NCI-H460 (cell line): ENCODE measurements at regions not wholly inside any gene's neighbourhood (a gene's known extent, or its start where the extent isn't known, plus 50 kb on each side); places are given as distances from the start of the nearest gene placed in this dataset.
"Not testable (repeated sequence)": the region's sequence is repeated elsewhere in the genome, so short reads cannot be mapped to it uniquely, and the experiment has no call there.

Source experiments
- DNase-seq: peaks from one replicate; pipeline ENCODE4 v3.0.0-alpha.2; 2016; ENCODE audit warnings: low read depth; ENCODE audit errors: extremely low read depth

DNA sequence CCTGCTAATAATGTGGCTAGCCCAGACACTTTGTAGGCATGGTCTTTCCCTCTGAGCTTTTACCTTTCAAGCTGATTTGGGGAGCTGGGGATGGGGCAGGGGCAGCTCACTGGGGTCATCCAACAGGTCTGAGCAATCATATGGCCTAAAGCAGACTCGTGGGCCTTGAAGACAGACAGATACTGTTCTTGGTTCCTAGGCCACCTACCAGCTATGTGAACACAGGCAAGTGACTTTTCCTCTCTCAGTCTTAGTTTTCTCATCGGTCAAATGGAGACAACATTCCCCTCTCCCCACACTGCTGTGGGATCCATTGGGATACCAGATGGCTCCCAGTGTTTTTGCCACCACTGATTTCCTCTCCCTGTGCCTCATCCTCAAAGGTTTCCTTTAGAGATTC is 181.8 kb downstream of the RRAGC start:
- no peak for DNase-seq

- no peak for DNase-seq
Observed at GRCh38 chr1:38677311-38677710, 182.3 kb downstream of the RRAGC start.

DNA sequence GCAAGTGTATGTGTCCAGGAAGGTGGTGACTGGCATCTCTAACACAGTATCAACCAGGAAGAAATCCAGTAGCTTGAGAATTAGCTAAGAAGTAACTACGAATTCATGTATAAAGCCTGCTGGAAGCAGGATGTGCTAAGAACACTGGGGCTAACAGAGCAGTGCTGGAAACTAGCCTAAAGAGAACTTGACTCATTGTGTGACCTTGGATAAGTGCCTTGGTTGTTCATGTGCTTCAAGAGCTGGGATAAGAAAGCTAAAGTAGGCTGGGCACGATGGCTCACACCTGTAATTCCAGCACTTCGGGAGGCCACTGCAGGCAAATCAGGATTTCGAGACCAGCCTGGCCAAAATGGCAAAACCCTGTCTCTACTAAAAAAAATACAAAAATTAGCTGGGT is 186.9 kb downstream of the RRAGC start:
- DNase-seq, result no peak

DNA sequence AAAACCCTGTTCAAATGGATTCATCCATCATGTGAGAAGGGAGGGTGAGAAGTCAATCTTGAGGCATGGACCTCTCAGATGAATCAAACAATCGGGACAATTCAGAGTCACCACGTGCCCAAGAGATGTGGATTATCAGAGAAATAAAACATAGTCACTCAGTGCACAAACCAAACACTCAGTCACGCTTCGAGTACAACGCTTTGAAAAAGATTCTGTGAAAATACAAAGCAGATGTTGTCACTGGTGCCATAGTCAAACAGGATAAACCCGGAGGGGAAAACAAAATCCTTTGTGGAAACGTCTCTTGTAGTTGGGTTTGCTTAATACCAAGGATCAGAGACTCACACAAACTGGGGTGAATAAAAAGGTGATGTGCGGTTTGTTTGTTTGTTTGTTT is 188.4 kb downstream of the RRAGC start:
- no peak for DNase-seq

DNA sequence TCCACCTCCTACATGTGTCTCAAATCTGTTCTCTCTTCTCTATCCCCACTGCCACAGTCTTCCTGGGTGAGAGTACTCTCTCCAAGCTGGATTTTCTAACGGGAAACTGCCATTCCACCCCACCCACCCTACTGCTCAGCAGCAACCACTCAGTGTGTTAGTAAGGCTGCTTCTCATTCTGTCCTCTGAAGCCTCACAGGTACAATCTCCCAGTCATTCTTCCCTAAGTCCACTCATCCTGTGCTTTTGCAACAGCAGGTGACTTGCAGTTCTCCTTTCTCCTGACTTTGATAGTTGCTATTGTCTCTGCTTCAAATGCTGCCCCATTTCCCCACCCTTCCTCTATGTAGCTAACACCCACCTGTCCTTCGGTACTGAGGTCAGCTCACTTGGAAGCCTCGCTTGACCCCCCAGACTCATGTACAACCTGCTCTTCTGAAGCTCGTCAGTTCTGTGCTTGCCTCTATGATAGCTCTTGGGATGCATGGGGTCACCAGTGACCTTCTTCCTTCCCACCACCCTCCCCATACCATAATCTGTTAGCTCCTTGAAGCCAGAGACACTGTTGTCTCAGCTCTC is 188.9 kb downstream of the RRAGC start:
- no peak for DNase-seq

DNA sequence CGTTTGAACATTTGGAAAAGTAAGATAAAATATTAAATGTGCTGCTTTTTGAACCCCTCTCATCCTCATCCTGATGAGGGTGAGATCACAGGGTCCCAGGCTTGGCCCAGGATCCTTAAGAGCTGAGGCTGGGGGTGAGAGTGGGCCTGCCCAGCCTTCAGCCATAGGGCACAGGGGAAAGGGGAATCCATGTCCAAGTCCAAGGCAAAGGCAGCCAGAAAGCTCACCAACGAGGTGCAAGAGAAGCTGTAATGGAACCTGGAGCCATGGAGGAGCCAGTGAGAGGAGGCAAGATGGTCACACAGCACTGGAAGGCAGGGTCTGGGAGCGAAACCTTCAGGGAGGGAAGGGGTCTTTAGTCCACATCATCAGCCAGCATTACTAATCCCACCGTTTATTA is 191.9 kb downstream of the RRAGC start:
- no peak for DNase-seq

DNA sequence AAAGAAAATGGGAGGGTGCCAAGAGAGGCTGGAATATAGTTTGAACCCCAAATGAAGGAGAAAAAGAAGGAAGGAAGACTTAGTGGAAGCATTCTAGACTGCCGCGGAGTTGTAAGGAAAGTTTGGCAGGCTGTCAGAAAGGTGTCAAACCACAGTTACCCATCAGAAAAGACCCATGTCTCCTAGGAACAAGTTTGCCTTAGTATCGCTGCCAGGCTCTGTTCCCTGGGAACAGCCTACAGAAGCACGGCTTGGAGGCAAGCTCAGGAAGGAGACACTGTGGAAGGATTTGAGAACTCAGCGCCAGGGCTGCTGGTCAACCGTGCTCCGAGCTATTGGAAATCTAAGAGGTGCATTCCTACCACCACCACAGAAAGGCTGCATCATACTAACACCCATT is 197.4 kb downstream of the RRAGC start:
- no peak for DNase-seq

DNA sequence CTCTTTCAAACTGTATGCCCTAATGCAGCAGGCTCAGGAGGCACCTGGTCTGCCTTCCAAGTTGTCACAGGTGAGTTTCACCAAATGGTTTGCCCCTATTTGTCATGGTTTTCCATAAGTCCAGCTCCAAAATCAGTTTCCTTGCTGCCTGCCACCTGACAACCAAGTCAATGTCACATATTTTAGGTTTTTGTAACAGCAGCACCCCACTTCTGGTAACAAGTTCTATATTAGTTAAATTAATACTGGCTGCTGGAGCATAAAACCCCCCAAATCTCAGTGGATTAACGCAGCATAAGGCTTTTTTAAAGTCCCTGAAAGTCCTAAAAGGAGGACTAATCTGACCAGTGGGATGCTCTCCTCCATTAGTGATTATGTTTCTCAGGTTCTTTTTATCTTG is 200.7 kb downstream of the RRAGC start:
- DNase-seq, result no peak

DNA sequence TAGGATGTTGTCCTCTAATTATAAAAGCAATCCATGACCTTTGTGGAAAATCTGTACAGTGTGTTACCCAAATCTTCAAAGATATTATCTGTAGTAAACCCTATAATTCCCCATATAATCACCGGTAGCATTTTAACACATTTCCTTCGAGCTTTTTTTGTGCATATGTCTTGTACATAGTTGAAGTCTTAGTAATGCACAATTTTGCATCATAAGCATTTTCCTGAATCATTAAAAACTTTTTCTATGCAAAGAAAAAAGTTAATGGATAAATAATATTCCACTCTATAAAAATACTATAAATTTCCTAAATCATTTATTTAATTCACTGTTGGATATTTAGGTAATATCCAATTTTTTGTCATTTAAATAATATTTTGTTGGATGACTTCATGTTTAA is 201.7 kb downstream of the RRAGC start:
- no peak for DNase-seq

GRCh38 chr1:38657207-38657840 is 202.2 kb downstream of the RRAGC start:
- no peak for DNase-seq

DNA sequence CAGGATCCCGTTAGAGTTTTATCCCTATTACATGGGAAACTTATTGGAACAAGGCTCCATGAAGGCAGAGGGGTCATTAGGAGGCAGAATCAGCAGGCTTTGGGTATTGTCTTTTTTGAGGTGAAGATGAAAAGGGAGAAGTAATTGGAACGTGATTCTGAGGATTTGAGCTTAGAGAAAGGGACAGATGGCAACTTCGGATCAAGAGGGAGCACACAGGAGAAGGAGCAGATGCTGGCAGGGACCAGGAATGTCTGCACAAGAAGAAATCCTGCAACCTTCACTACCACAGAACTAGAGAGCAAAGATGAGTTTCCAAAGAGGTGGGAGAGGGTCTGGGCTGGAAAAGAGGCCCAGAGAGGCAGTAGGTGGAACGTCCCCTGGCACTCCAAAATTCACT is 202.8 kb downstream of the RRAGC start:
- no peak for DNase-seq

- no peak for DNase-seq
Observed at GRCh38 chr1:38652217-38652616, 207.4 kb downstream of the RRAGC start.

DNA sequence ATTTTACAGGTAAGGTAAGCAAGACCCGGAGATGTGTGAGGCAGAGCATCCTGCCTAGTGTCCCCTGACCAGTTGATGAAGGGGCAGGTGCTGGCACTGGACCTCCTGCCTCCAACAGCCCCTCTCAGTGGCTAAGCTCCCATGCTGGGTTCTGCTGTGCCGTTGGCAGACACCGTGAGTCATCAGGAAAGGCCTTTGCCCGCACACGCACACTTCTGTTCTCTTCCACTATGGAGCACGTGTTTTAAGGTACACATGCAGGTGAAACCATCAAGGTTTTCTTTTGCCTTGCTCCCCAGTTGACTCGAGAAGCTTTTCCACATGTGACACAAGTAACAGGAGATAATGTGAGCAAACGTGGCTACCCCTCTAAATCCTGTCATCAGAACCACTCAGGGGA is 207.9 kb downstream of the RRAGC start:
- DNase-seq, result no peak

GRCh38 chr1:38648417-38648816 is 211.2 kb downstream of the RRAGC start:
- no peak for DNase-seq

GRCh38 chr1:38647341-38647740 is 212.2 kb downstream of the RRAGC start:
- not testable (repeated sequence) for DNase-seq

DNA sequence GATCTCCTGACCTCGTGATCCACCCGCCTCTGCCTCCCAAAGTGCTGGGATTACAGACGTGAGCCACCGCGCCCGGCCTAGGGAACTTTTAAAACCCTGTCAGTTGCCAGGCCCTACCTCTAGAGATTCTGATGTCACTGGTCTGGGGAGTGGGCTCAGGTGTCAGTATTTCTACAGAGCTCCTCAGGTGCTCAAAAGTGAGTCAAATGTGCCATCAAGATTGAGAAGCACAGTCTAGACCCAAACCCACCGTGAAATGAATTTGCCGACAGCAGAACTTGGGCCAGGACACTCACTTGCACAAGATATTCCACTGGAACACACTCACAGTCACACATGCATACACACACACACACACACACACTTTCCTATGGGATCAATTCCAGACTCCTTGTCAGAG is 215.5 kb downstream of the RRAGC start:
- DNase-seq, result no peak

GRCh38 chr1:38641661-38642060 is 217.9 kb downstream of the RRAGC start:
- DNase-seq, result no peak

DNA sequence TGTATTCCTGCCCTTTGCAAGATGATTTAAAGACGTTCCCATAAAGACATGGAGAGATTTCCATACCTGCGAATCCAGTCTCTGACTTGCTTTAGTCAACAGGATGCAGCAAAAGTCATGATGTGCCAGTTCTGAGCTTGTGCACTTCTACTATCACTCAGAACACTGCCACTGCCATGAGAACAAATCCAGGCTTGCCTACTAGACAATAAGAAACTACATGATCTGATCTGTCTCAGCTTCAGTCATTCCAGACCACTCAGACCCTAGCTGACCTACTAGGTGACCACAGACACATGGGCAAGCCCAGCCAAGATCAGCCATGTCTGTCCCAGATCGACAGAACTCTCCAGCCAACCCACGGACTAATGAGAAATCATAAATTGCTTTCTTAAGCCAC is 219.2 kb downstream of the RRAGC start:
- no peak for DNase-seq

DNA sequence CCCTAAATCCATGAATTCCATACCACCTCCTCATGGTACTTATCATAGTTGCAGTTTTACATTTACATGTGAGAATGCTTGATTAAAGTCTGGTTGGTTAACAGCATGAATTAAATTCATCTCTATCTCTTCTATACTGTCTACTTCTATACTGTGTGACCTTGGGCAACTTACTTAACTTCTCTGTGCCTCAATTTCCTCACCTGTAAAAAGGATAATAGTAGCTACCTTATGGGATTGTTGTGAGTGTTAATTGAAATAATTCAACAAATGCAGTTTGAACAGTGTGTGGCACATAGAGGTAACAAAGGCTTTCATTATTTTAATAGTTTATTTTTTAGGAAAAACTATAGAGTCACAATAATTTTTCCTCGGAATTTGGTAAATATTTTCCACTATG is 231.3 kb downstream of the RRAGC start:
- DNase-seq, result no peak

GRCh38 chr1:38625939-38626338 is 233.6 kb downstream of the RRAGC start:
- DNase-seq, result no peak

DNA sequence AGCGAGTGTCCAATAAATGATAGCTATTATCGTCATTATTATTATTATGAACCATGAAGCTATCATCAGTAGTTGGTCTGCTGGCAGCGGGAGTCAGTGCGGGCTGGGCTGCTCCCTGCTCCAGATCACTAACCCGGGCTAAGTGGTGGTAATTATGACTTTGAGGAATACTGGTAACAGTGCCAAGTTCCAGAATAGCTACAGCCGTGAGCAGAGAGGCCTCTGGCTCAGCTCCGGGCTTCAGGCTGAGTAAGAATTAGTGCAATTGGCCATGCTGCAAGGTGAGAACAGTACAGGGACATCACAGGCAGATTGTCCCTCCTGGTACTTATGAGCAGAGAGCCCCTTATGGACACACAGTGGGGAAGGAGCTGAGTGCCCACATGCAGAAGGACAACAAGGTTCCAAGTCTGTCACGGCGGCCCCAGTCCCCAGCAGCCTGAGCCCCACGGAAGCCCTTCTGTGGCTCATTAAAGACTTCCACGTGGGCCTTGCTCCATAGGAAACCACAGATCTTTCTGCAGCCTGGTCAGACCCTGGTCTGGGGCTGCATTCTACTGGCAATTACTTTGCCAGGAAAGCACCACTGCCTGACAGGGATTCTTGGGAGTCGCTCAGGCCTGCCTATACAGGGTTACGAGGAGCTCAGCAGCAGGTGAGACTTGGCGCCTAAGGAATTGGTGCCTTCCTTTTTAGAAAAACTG is 235.1 kb downstream of the RRAGC start:
- no peak for DNase-seq

- DNase-seq, result no peak
Observed at GRCh38 chr1:38623529-38623928, 236.0 kb downstream of the RRAGC start.
